Natural killer cell treated with Interleukin-12 subunit alpha and Interleukin-12 subunit beta and Interleukin-15 and Interleukin-18, amount 100 ng/mL, for 72 hours (primary cell): ENCODE measurements at regions not wholly inside any gene's neighbourhood (a gene's known extent, or its start where the extent isn't known, plus 50 kb on each side); places are given as distances from the start of the nearest gene placed in this dataset.

Source experiments
- ATAC-seq, 2 donors: fragments of 150-1000 bp; cut with Tn5 transposase in 1 of 2; sonication (Bioruptor Pico), chemical (Tn5 transposase) in 1 of 2; 2 replicates each; pipeline ENCODE4 v1.10.0; 2021
- DNase-seq: peaks from one replicate; pipeline ENCODE4 v3.0.0; 2022; ENCODE audit warnings: low spot score
- H3K27ac Mint-ChIP-seq, 2 donors: 1 replicate in 1 of 2; 2 replicates in 1 of 2; pipeline ENCODE4 v1.8.0; 2022; ENCODE audit warnings: mixed read lengths in 2 of 2, mild to moderate bottlenecking in 1 of 2, moderate library complexity in 1 of 2
- H3K27me3 Mint-ChIP-seq, 2 donors: 1 replicate in 1 of 2; 2 replicates in 1 of 2; pipeline ENCODE4 v1.8.0; 2022; ENCODE audit warnings: mixed read lengths in 2 of 2
- H3K36me3 Mint-ChIP-seq: one replicate; pipeline ENCODE4 v1.8.0; 2022; ENCODE audit warnings: mixed read lengths
- H3K4me1 Mint-ChIP-seq, 2 donors: 1 replicate in 1 of 2; 2 replicates in 1 of 2; pipeline ENCODE4 v1.8.0; 2022; ENCODE audit warnings: low read depth in 2 of 2, mixed read lengths in 2 of 2, mild to moderate bottlenecking in 1 of 2
- H3K4me3 Mint-ChIP-seq: one replicate; pipeline ENCODE4 v1.8.0; 2022; ENCODE audit warnings: mixed read lengths
- H3K9me3 Mint-ChIP-seq: 2 replicates; pipeline ENCODE4 v1.8.0; 2022; ENCODE audit warnings: mixed read lengths

- Mint-ChIP-seq H3K4me1 (no peaks in the 10 kb centered on the region), H3K9me3 (peaks cover 7% of the 10 kb centered on the region), H3K4me3 (no peak overlapping the region), H3K36me3 (peaks cover 7% of the 10 kb centered on the region), H3K27ac (no peak overlapping the region), H3K27me3 (peaks cover 12 to 27% of the 10 kb centered on the region in 2 donors)
- DNase-seq, result no peak
- peak in 1 of 2 donors; percentile 24 for ATAC-seq
Measured at GRCh38 chr10:31630861-31631567, 297.6 kb downstream of the ARHGAP12 start.

- H3K4me3 Mint-ChIP-seq, result no peak overlapping the region
- peaks cover 8% of the 10 kb centered on the region for H3K9me3 Mint-ChIP-seq
- no peak for DNase-seq
- no peak overlapping the region for H3K27ac Mint-ChIP-seq
- H3K27me3 Mint-ChIP-seq, result peaks cover 15 to 31% of the 10 kb centered on the region in 2 donors
- peaks cover 7% of the 10 kb centered on the region for H3K36me3 Mint-ChIP-seq
- H3K4me1 Mint-ChIP-seq, result no peaks in the 10 kb centered on the region
- ATAC-seq, result no peak
Measured at GRCh38 chr10:31625566-31625965, 303.1 kb downstream of the ARHGAP12 start.

GRCh38 chr10:31624611-31625010 lies 304.0 kb downstream of the ARHGAP12 start:
- peaks cover 7% of the 10 kb centered on the region for H3K36me3 Mint-ChIP-seq
- H3K4me1 Mint-ChIP-seq, result no peaks in the 10 kb centered on the region
- DNase-seq (no peak), ATAC-seq (no peak)
- H3K9me3 Mint-ChIP-seq, result peaks cover 8% of the 10 kb centered on the region
- H3K27ac Mint-ChIP-seq, result no peak overlapping the region
- H3K4me3 Mint-ChIP-seq, result no peak overlapping the region
- H3K27me3 Mint-ChIP-seq, result peaks cover 14 to 23% of the 10 kb centered on the region in 2 donors

- Mint-ChIP-seq H3K4me1 (no peaks in the 10 kb centered on the region), H3K4me3 (no peak overlapping the region), H3K9me3 (peaks cover 8% of the 10 kb centered on the region), H3K27me3 (peaks cover 12 to 19% of the 10 kb centered on the region in 2 donors), H3K36me3 (peaks cover 7% of the 10 kb centered on the region), H3K27ac (no peak overlapping the region)
- ATAC-seq, result no peak
- DNase-seq, result no peak
Measured at GRCh38 chr10:31623947-31624346, 304.7 kb downstream of the ARHGAP12 start.

GRCh38 chr10:31623466-31623865 lies 304.4 kb downstream of the ZEB1 start:
- ATAC-seq (no peak), DNase-seq (no peak)
- H3K4me1 Mint-ChIP-seq, result no peaks in the 10 kb centered on the region
- H3K4me3 Mint-ChIP-seq, result no peak overlapping the region
- no peak overlapping the region for H3K27ac Mint-ChIP-seq
- peaks cover 7% of the 10 kb centered on the region for H3K36me3 Mint-ChIP-seq
- peaks cover 8% of the 10 kb centered on the region for H3K9me3 Mint-ChIP-seq
- H3K27me3 Mint-ChIP-seq, result peaks cover 12 to 14% of the 10 kb centered on the region in 2 donors

- ATAC-seq, result no peak
- peaks cover 7% of the 10 kb centered on the region for H3K36me3 Mint-ChIP-seq
Measured at GRCh38 chr10:31622978-31623377, 304.0 kb downstream of the ZEB1 start.

GRCh38 chr10:31621733-31622132 lies 302.7 kb downstream of the ZEB1 start:
- Mint-ChIP-seq H3K4me1 (no peaks in the 10 kb centered on the region), H3K27me3 (peaks cover 10 to 11% of the 10 kb centered on the region in 2 donors), H3K36me3 (peaks cover 7% of the 10 kb centered on the region), H3K9me3 (peaks cover 8% of the 10 kb centered on the region), H3K4me3 (no peak overlapping the region), H3K27ac (no peak overlapping the region)
- no peak for DNase-seq
- ATAC-seq, result no peak

More at GRCh38 chr10:31622978-31623377, 304.0 kb downstream of the ZEB1 start:
- no peak overlapping the region for H3K4me3 Mint-ChIP-seq
- peaks cover 9 to 10% of the 10 kb centered on the region in 2 donors for H3K27me3 Mint-ChIP-seq
- no peak for DNase-seq
- peaks cover 8% of the 10 kb centered on the region for H3K9me3 Mint-ChIP-seq
- H3K4me1 Mint-ChIP-seq, result no peaks in the 10 kb centered on the region
- H3K27ac Mint-ChIP-seq, result no peak overlapping the region

GRCh38 chr10:31620226-31621151 lies 301.5 kb downstream of the ZEB1 start:
- no peak overlapping the region for H3K4me3 Mint-ChIP-seq

GRCh38 chr10:31619531-31620061 lies 300.6 kb downstream of the ZEB1 start:
- Mint-ChIP-seq H3K27ac (no peak overlapping the region), H3K27me3 (peaks cover 11 to 16% of the 10 kb centered on the region in 2 donors), H3K36me3 (no peaks in the 10 kb centered on the region), H3K4me3 (no peak overlapping the region), H3K9me3 (no peaks in the 10 kb centered on the region), H3K4me1 (no peaks in the 10 kb centered on the region)
- DNase-seq, result no peak
- no peak for ATAC-seq

More at GRCh38 chr10:31620226-31621151, 301.5 kb downstream of the ZEB1 start:
- peaks cover 4 to 7% of the 10 kb centered on the region in 2 donors for H3K27me3 Mint-ChIP-seq
- no peak overlapping the region for H3K27ac Mint-ChIP-seq
- H3K36me3 Mint-ChIP-seq, result no peaks in the 10 kb centered on the region
- no peaks in the 10 kb centered on the region for H3K9me3 Mint-ChIP-seq
- no peak for DNase-seq
- ATAC-seq, result no peak
- no peaks in the 10 kb centered on the region for H3K4me1 Mint-ChIP-seq

- H3K4me3 Mint-ChIP-seq, result no peak overlapping the region
- no peaks in the 10 kb centered on the region for H3K4me1 Mint-ChIP-seq
- H3K9me3 Mint-ChIP-seq, result no peaks in the 10 kb centered on the region
- ATAC-seq (no peak), DNase-seq (no peak)
- no peak overlapping the region for H3K27ac Mint-ChIP-seq
- H3K36me3 Mint-ChIP-seq, result no peaks in the 10 kb centered on the region
- peaks cover 10 to 22% of the 10 kb centered on the region in 2 donors for H3K27me3 Mint-ChIP-seq
Measured at GRCh38 chr10:31618541-31619291, 299.7 kb downstream of the ZEB1 start.

- ATAC-seq (peak; percentile 43 to 44), DNase-seq (no peak)
- Mint-ChIP-seq H3K36me3 (no peaks in the 10 kb centered on the region), H3K9me3 (no peaks in the 10 kb centered on the region), H3K27me3 (peaks cover 15 to 28% of the 10 kb centered on the region in 2 donors), H3K27ac (no peak overlapping the region), H3K4me3 (no peak overlapping the region), H3K4me1 (no peaks in the 10 kb centered on the region)
Measured at GRCh38 chr10:31617757-31618156, 298.7 kb downstream of the ZEB1 start.

GRCh38 chr10:31617133-31617532 lies 298.1 kb downstream of the ZEB1 start:
- H3K4me1 Mint-ChIP-seq, result no peaks in the 10 kb centered on the region
- no peak overlapping the region for H3K27ac Mint-ChIP-seq
- ATAC-seq (no peak), DNase-seq (no peak)
- H3K4me3 Mint-ChIP-seq, result no peak overlapping the region
- H3K27me3 Mint-ChIP-seq, result peaks cover 15 to 28% of the 10 kb centered on the region in 2 donors
- H3K9me3 Mint-ChIP-seq, result no peaks in the 10 kb centered on the region
- no peaks in the 10 kb centered on the region for H3K36me3 Mint-ChIP-seq

- no peak for DNase-seq
- no peak for ATAC-seq
- Mint-ChIP-seq H3K4me1 (no peaks in the 10 kb centered on the region), H3K9me3 (no peaks in the 10 kb centered on the region), H3K36me3 (no peaks in the 10 kb centered on the region), H3K4me3 (no peak overlapping the region), H3K27me3 (peaks cover 26 to 47% of the 10 kb centered on the region in 2 donors), H3K27ac (no peak overlapping the region)
Measured at GRCh38 chr10:31615129-31615528, 296.1 kb downstream of the ZEB1 start.
